BE2C (cell line): ENCODE measurements at regions not wholly inside any gene's neighbourhood (a gene's known extent, or its start where the extent isn't known, plus 50 kb on each side); places are given as distances from the start of the nearest gene placed in this dataset.

ENCODE experiments used
- DNase-seq: peaks from one replicate; pipeline ENCODE4 v3.0.0-alpha.2; 2020
- H3K27me3 ChIP-seq: fragments of 250-450 bp; sonication (Bioruptor Pico); 2 replicates; pipeline ENCODE4 v1.5.1; 2020; ENCODE audit warnings: mild to moderate bottlenecking
- H3K36me3 ChIP-seq: fragments of 250-450 bp; sonication (Bioruptor Pico); 2 replicates; pipeline ENCODE4 v1.5.1; 2020; ENCODE audit warnings: mild to moderate bottlenecking
- H3K4me1 ChIP-seq: fragments of 250-450 bp; sonication (Bioruptor Pico); 2 replicates; pipeline ENCODE4 v1.5.1; 2020
- H3K4me3 ChIP-seq: 2 replicates; pipeline ENCODE4 v1.5.1; 2011; ENCODE audit warnings: low read depth, low read length
- H3K9me3 ChIP-seq: fragments of 250-450 bp; sonication (Bioruptor Pico); 2 replicates; pipeline ENCODE4 v1.5.1; 2020
- TF ChIP-seq, protein P1 (sequence below): IDR thresholded peaks from 2 replicates; pipeline ENCODE4 v1.5.1; 2012; ENCODE audit warnings: mild to moderate bottlenecking, low read depth, low read length

DNA sequence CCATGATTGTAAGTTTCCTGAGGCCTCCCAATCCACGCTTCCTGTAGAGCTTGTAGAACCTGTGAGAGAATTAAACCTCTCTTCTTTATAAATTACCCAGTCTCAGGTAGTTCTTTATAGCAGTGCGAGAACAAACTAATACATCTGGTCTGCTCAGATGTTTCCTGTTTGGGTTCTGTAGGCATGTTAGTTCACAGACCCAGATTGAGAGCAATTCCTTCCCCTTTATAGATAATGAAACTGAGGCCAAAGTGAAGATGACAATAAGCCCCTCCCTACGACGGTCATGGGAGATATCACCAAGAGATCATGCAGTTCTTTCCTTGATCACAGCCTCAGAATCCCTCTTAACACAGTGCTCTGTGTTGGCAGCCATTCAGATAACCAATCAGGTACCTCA, 76.5 kb upstream of the CLMN start:
- Histone ChIP-seq H3K4me1 (peaks cover 18% of the 10 kb centered on the region), H3K27me3 (no peaks in the 10 kb centered on the region), H3K36me3 (no peaks in the 10 kb centered on the region), H3K4me3 (no peak overlapping the region), H3K9me3 (no peaks in the 10 kb centered on the region)
- DNase-seq = no peak
- TF ChIP-seq, protein P1, sequence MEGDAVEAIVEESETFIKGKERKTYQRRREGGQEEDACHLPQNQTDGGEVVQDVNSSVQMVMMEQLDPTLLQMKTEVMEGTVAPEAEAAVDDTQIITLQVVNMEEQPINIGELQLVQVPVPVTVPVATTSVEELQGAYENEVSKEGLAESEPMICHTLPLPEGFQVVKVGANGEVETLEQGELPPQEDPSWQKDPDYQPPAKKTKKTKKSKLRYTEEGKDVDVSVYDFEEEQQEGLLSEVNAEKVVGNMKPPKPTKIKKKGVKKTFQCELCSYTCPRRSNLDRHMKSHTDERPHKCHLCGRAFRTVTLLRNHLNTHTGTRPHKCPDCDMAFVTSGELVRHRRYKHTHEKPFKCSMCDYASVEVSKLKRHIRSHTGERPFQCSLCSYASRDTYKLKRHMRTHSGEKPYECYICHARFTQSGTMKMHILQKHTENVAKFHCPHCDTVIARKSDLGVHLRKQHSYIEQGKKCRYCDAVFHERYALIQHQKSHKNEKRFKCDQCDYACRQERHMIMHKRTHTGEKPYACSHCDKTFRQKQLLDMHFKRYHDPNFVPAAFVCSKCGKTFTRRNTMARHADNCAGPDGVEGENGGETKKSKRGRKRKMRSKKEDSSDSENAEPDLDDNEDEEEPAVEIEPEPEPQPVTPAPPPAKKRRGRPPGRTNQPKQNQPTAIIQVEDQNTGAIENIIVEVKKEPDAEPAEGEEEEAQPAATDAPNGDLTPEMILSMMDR = no peak

DNA sequence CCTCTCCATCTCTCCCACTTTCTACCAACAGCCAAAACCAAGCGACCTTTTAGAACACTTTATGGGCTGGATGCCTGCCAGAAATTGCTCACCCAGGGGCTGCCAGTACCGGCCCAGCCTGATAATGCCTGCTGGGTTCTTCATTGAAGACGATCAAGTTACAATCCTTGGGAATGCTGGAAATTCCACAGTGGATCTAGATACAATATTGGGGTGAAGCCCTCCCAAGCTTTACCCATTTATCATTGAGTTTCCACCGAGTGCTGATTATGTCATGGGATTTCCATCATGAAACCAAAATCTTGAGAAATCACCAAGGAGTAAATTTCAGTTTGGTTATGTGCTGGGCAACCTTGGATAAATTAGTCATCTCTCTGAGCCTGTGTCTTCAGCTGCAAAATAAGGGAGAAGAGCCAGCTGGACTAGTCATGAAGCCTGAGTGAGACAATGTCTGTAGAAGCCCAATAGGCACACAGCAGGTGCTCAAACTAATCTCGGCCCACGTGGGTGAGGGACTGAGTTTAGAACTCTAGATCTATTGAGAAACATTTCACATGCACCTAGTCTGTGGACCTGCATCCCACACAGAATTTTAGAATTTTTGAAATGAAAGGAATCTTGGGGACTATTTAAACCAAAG, 75.5 kb upstream of the CLMN start:
- Histone ChIP-seq H3K4me3 (no peak overlapping the region), H3K9me3 (no peaks in the 10 kb centered on the region), H3K4me1 (peaks cover 18% of the 10 kb centered on the region), H3K36me3 (no peaks in the 10 kb centered on the region), H3K27me3 (no peaks in the 10 kb centered on the region)
- TF ChIP-seq, protein P1 = no peak
- DNase-seq = no peak

DNA sequence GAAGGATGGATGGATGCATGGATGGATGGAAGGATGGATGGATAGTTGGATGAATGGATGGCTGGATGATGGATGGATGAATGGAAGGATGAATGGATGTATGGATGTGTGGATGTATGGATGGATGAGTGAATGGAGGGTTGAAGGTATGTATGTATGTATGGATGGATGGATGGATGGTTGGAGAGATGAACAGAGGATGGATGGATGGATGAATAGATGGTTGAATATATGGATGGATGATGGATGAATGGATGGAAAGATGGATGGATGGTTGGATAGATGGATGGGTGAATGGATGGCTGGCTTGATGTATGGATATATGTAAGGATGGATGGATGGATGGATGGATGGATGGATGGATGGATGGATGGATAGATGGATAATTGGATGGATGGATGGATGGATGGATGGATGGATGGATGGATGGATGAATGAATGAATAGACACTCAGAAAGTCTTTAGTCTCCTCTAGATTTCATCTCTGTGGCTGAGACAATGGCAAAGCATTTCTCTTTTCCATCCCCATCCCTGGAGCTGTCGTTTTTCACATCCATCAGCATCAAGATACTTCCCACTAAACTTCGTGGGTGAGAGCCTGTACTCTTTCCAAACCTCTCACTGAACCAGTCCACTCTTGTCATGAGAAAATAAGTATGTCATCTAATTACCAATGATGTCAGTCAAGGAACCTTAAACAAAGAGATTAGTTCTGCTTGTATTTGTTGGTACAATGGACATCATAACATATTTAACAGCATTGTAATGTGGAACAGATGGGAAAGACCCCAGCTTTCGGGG, 74.8 kb upstream of the CLMN start:
- Histone ChIP-seq H3K9me3 (no peaks in the 10 kb centered on the region), H3K36me3 (no peaks in the 10 kb centered on the region), H3K4me3 (no peak overlapping the region), H3K27me3 (no peaks in the 10 kb centered on the region), H3K4me1 (peaks cover 18% of the 10 kb centered on the region)
- no peak for DNase-seq
- TF ChIP-seq, protein P1 = no peak

DNA sequence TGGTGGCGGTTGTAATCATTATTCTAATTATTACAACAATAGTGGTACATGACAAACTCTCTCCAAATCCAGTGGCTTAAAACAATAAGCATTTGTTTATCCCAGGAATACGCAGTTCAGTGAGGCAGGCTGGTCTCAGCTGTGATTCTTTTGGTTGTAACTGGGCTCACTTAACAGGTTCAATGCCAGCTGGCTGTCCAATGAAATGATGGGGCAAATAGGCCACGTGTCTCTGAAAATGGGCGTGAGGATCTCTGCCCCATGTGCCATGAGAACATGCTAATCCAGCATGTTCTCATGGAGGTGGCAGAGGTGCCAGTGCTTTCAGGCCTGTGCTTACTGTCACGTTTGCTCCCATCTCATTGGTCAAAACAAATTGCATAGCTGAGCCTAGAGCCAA, 73.1 kb upstream of the CLMN start:
- TF ChIP-seq, protein P1 = no peak
- H3K4me1 ChIP-seq = peaks cover 19% of the 10 kb centered on the region
- H3K9me3 ChIP-seq = no peaks in the 10 kb centered on the region
- H3K36me3 ChIP-seq = no peaks in the 10 kb centered on the region
- H3K27me3 ChIP-seq = no peaks in the 10 kb centered on the region
- no peak for DNase-seq
- no peak overlapping the region for H3K4me3 ChIP-seq

DNA sequence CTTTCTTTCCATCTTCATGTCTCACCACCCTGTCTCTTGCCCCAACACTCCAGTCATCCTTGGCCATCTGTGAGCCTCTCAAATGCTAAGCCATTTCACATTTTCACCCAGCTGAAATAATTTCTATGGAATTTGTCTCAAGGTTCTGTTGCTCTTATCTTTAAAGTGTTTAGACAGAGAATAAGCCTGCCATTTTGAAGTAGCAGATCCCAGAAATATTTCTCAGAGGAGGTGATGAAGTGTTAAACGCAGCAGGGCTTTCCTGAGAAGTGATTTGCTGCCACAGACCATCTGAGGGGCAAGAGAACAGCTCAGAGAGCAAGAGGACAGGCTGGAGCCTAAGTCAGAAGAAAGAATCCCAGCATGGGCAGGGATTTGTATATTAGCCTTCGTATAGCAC, 71.6 kb upstream of the CLMN start:
- no peak overlapping the region for H3K4me3 ChIP-seq
- TF ChIP-seq, protein P1 = no peak

DNA sequence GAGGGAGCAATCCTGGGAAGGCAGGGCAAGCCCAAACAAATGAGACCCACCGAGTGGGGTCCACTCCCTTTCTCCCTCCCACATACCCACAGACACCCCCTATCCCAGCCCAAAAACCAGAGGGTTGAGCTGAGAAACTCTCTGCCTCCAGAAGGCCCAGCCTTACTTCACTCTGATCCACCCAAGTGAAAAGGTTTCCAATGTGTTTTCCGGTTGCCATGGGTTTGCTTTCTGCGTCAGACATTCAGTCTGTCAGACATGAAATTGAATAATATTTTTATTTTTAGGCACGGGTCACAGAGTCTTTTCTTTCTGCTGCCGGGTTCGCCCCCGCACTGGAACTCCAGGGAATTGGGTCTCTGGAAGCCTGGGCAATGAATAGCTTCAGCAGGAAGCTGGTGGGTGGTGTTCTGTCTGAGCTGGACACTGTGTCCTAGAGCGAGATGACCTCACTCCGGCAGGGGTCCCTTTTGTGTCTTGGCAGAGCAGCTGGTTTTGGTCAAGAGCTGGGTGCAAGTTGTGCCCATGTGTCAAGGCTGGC, 69.8 kb upstream of the CLMN start:
- H3K27me3 ChIP-seq = no peaks in the 10 kb centered on the region
- H3K36me3 ChIP-seq = no peaks in the 10 kb centered on the region
- H3K9me3 ChIP-seq = no peaks in the 10 kb centered on the region
- peaks cover 5% of the 10 kb centered on the region for H3K4me1 ChIP-seq
- TF ChIP-seq, protein P1 = no peak
- DNase-seq = no peak
- no peak overlapping the region for H3K4me3 ChIP-seq

More for the DNA sequence above, 71.6 kb upstream of the CLMN start:
- H3K9me3 ChIP-seq = no peaks in the 10 kb centered on the region
- H3K27me3 ChIP-seq = no peaks in the 10 kb centered on the region
- H3K4me1 ChIP-seq = peaks cover 5% of the 10 kb centered on the region
- DNase-seq = no peak
- H3K36me3 ChIP-seq = no peaks in the 10 kb centered on the region
